A549 (cell line): ENCODE measurements at regions not wholly inside any gene's neighbourhood (a gene's known extent, or its start where the extent isn't known, plus 50 kb on each side); places are given as distances from the start of the nearest gene placed in this dataset.

ENCODE experiments used
- ATAC-seq, 2 experiments: fragments of 200-7000 bp in 1 of 2; fragments of >200 bp in 1 of 2; cut with Nextera tagmentation in 1 of 2; cut with Tn5 transposase in 1 of 2; 3 replicates each; pipeline versions ENCODE4 v1.8.0 to v1.9.1; 2018 to 2020; ENCODE audit warnings: mild to moderate bottlenecking in 1 of 2, moderate library complexity in 1 of 2
- CTCF ChIA-PET: fragments of 300-600 bp; sonication (Branson Sonifier 250); formaldehyde crosslinking; extraction: SDS; loops from one replicate; lab custom pipeline; 2021; ENCODE audit warnings: antibody characterized with exemption, inconsistent platforms; lab: Yijun Ruan, JAX
- POLR2A ChIA-PET: fragments of 350-600 bp; formaldehyde crosslinking; extraction: SDS; loops from one replicate; lab custom pipeline; 2021; ENCODE audit warnings: antibody characterized with exemption, inconsistent platforms; lab: Yijun Ruan, JAX
- DNase-seq, 2 experiments: peaks; one replicate each; pipeline versions ENCODE4 v3.0.0 to v3.0.0-alpha.2; 2011 to 2016; ENCODE audit warnings: low read depth in 1 of 2, low spot score in 1 of 2
- FAIRE-seq: peaks from 2 replicates; lab custom pipeline; 2011; peaks lifted over from hg19 to GRCh38; lab: Jason Lieb, UNC
- H3K27ac ChIP-seq, 2 experiments: fragments of >200 bp; sonication (Bioruptor Twin); formaldehyde crosslinking; 3 replicates each; pipeline ENCODE4 v1.5.1; 2016 to 2017
- H3K4me1 ChIP-seq: fragments of >200 bp; sonication (Bioruptor Twin); formaldehyde crosslinking; 3 replicates; pipeline ENCODE4 v1.6.1; 2016
- H3K4me2 ChIP-seq: fragments of >200 bp; sonication (Bioruptor Twin); formaldehyde crosslinking; 3 replicates; pipeline ENCODE4 v1.6.1; 2016
- H3K4me3 ChIP-seq: fragments of >200 bp; sonication (Bioruptor Twin); formaldehyde crosslinking; 3 replicates; pipeline ENCODE4 v1.5.1; 2016
- H3K9me3 ChIP-seq: fragments of >200 bp; sonication (Bioruptor Twin); formaldehyde crosslinking; 3 replicates; pipeline ENCODE4 v1.6.1; 2016
- CBX2 ChIP-seq: fragments of 200-600 bp; sonication (generic); IDR thresholded peaks from 2 replicates; pipeline ENCODE4 v1.6.1; 2016; ENCODE audit warnings: low read depth, mild to moderate bottlenecking, borderline replicate concordance
- CBX8 ChIP-seq: fragments of 200-600 bp; sonication (generic); IDR thresholded peaks from 2 replicates; pipeline ENCODE4 v1.6.1; 2016
- CEBPB ChIP-seq, 2 experiments: fragments of >200 bp in 1 of 2; sonication (Bioruptor Twin) in 1 of 2; formaldehyde crosslinking in 1 of 2; IDR thresholded peaks; 2 replicates each; pipeline ENCODE4 v1.6.1; 2012 to 2016
- CHD2 ChIP-seq: fragments of 150-350 bp; IDR thresholded peaks from 2 replicates; pipeline ENCODE4 v1.6.1; 2014; ENCODE audit warnings: low read length; ENCODE audit not compliant: partially characterized antibody
- CHD4 ChIP-seq: fragments of 200-600 bp; sonication (generic); IDR thresholded peaks from 2 replicates; pipeline ENCODE4 v1.6.1; 2016; ENCODE audit warnings: antibody characterized with exemption, mild to moderate bottlenecking, borderline replicate concordance
- CTCF ChIP-seq: fragments of >200 bp; sonication (Bioruptor Twin); formaldehyde crosslinking; IDR thresholded peaks from 3 replicates; pipeline ENCODE4 v1.5.1; 2016
- E2F6 ChIP-seq: IDR thresholded peaks from 2 replicates; pipeline ENCODE4 v1.6.1; 2012; ENCODE audit warnings: low read depth, borderline replicate concordance
- EP300 ChIP-seq, 2 experiments: fragments of >200 bp; sonication (Bioruptor Twin); formaldehyde crosslinking; IDR thresholded peaks; 2 replicates in 1 of 2; 3 replicates in 1 of 2; pipeline ENCODE4 v1.6.1; 2016 to 2017
- ESRRA ChIP-seq: fragments of 150-350 bp; IDR thresholded peaks from 2 replicates; pipeline ENCODE4 v1.6.1; 2014; ENCODE audit warnings: mild to moderate bottlenecking, low read length, borderline replicate concordance
- HMGXB4 ChIP-seq: fragments of 250-450 bp; sonication (Bioruptor Pico); IDR thresholded peaks from 2 replicates; pipeline ENCODE4 v1.5.0; 2021; ENCODE audit warnings: mild to moderate bottlenecking, moderate library complexity, borderline replicate concordance
- HOXB13 ChIP-seq: fragments of 250-450 bp; sonication (Bioruptor Pico); IDR thresholded peaks from 2 replicates; pipeline ENCODE4 v1.5.0; 2020; ENCODE audit warnings: low read depth, mild to moderate bottlenecking, moderate library complexity
- JUNB ChIP-seq: fragments of >200 bp; sonication (Bioruptor Twin); formaldehyde crosslinking; IDR thresholded peaks from 2 replicates; pipeline ENCODE4 v1.6.1; 2016
- KDM5A ChIP-seq: fragments of 200-600 bp; sonication (generic); IDR thresholded peaks from 2 replicates; pipeline ENCODE4 v1.6.1; 2016; ENCODE audit warnings: antibody characterized with exemption, mild to moderate bottlenecking
- MAX ChIP-seq: IDR thresholded peaks from 2 replicates; pipeline ENCODE4 v1.6.1; 2012
- MAZ ChIP-seq: fragments of 150-350 bp; IDR thresholded peaks from 2 replicates; pipeline ENCODE4 v1.6.1; 2014; ENCODE audit warnings: antibody characterized with exemption, low read depth, low read length, borderline replicate concordance
- NR3C1 ChIP-seq: fragments of >200 bp; sonication (Bioruptor Twin); formaldehyde crosslinking; IDR thresholded peaks from 3 replicates; pipeline ENCODE4 v1.6.1; 2017
- PBX3 ChIP-seq: IDR thresholded peaks from 2 replicates; pipeline ENCODE4 v1.6.1; 2012
- POLR2AphosphoS2 ChIP-seq: conservative IDR thresholded peaks from 2 replicates; pipeline ENCODE4 v1.6.1; 2012; ENCODE audit warnings: low read length, improper control_type of control experiment, inconsistent platforms
- RFX5 ChIP-seq: fragments of 450-650 bp; IDR thresholded peaks from 2 replicates; pipeline ENCODE4 v1.7.1; 2014; ENCODE audit warnings: antibody characterized with exemption, mild to moderate bottlenecking, moderate library complexity
- SREBF2 ChIP-seq: fragments of 450-650 bp; IDR thresholded peaks from 2 replicates; pipeline ENCODE4 v1.6.1; 2014; ENCODE audit warnings: mild to moderate bottlenecking, moderate library complexity
- TP53 ChIP-seq: fragments of 250-450 bp; sonication (Bioruptor Pico); IDR thresholded peaks from 2 replicates; pipeline ENCODE4 v1.5.0; 2021; ENCODE audit warnings: mild to moderate bottlenecking, moderate library complexity
- USF2 ChIP-seq: fragments of 450-650 bp; IDR thresholded peaks from 2 replicates; pipeline ENCODE4 v1.6.1; 2014; ENCODE audit warnings: antibody characterized with exemption
- WGBS: methylation state at CpG from one replicate; pipeline ENCODE4 v1.1.6; 2017; ENCODE audit errors: missing lambda C conversion rate; 5-methylcytosine and 5-hydroxymethylcytosine counted together

- ATAC-seq, result no peak
- TF ChIP-seq RFX5 (no peak), SREBF2 (no peak), CTCF (no peak), ESRRA (no peak), KDM5A (no peak), TP53 (CRISPR knock-in tag) (no peak), E2F6 (no peak), CEBPB (IDR thresholded peaks at IDR 0.05) (no peak), CHD2 (no peak), USF2 (no peak), CBX8 (no peak), CHD4 (no peak), MAZ (no peak), HMGXB4 (CRISPR knock-in tag) (no peak), EP300 (IDR thresholded peaks at IDR 0.05) (no peak), HOXB13 (no peak), PBX3 (no peak), POLR2AphosphoS2 (no peak), CBX2 (no peak)
- TF ChIP-seq, all 56 proteins: peak for 0
- H3K27ac ChIP-seq, result no peak overlapping the region
- no peak for DNase-seq
- CTCF ChIA-PET, result no interaction called here
- no peak overlapping the region for H3K4me2 ChIP-seq
- no peaks in the 10 kb centered on the region for H3K9me3 ChIP-seq
- peaks cover 10% of the 10 kb centered on the region; the same call in 2 of the 3 replicates for H3K4me1 ChIP-seq
- WGBS, result 50% methylated on average over 2 of the region's 2 CpGs
- POLR2A ChIA-PET, result no interaction called here
- no peak for FAIRE-seq
- H3K4me3 ChIP-seq, result no peak overlapping the region
Observed at GRCh38 chr10:62887642-62888041, 71.5 kb upstream of the EGR2 start.

GRCh38 chr10:62885684-62886461 lies 69.7 kb upstream of the EGR2 start:
- no peak overlapping the region for H3K4me3 ChIP-seq
- peak; percentile 15 to 51 for DNase-seq
- TF ChIP-seq NR3C1 (no peak), MAX (peak; percentile 32; the same call in 1 of the 2 replicates), JUNB (peak; percentile 17; the same call in 1 of the 2 replicates), PBX3 (no peak)
- CTCF ChIA-PET, result no interaction called here
- H3K9me3 ChIP-seq, result no peaks in the 10 kb centered on the region
- H3K27ac ChIP-seq, result peak overlapping the region in 1 of 2 experiments; percentile 43; a peak in 1 of 6 replicates
- WGBS, result 14% methylated on average over 7 of the region's 7 CpGs
- FAIRE-seq, result peak; percentile 23
- ATAC-seq, result peak; percentile 77 to 95
- peak overlapping the region; percentile 29 for H3K4me2 ChIP-seq
- POLR2A ChIA-PET, result no interaction called here
- peaks cover 10% of the 10 kb centered on the region; the same call in 2 of the 3 replicates for H3K4me1 ChIP-seq
